HG03342 (cell line): ENCODE measurements at regions not wholly inside any gene's neighbourhood (a gene's known extent, or its start where the extent isn't known, plus 50 kb on each side); places are given as distances from the start of the nearest gene placed in this dataset.

Source experiments
- ATAC-seq: cut with Tn5 transposase; IDR thresholded peaks from one replicate; pipeline ENCODE4 v1.9.1; 2021; ENCODE audit warnings: mild to moderate bottlenecking, moderate library complexity; ENCODE audit not compliant: unreplicated experiment

DNA sequence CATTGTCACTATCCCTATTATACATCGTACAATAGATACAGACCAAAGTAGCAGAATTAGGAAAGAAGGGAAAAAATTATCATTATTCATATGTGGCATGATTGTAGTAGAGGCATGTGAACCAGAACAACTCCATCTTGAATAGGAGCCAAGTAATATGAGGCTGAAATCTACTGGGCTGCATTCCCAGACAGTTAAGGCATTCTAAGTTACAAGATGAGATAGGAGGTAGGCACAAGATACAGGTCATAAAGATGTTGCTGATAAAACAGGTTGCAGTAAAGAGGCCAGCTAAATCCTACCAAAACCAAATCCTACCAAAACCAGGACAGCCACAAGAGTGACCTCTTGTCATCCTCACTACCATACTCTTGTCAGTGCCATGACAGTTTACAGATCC, 1035.4 kb upstream of the SEMA6D start:
- no peak for ATAC-seq

DNA sequence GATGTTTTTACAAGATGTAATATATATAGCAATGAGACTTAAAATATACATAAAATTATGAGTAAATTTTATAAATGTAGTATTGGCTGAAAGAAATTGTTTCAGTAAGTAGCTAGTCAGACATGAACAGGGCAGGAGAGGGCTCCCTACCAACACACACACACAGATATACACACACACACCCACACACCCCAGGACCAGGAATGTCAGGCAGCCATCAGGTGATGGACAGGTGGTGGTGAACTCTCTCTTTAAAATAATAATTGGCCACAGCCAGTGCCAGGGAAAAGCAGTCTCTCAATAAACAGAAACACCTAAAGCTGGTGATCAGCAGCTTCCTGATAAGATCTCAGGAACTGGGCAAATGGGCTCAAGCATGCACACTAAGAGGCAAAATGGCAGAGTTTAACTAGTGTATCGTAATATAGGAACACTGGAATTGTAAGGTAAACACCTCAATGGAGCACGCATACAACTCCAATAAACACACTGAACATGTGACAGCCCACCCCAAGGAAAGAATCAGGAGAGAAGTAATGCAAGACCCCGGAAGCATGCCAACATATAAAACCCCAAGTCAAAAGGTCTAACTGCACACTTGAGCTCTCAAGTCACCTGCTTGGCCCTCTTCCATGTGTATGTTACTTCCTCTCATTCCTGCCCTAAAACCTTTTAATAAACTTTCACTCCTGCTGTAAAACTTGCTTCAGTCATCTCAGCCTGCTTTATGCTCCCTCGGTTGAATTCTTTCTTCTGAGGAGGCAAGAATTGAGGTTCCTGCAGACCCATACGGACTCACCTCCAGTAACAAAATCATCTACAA, 1034.1 kb upstream of the SEMA6D start:
- ATAC-seq: no peak

DNA sequence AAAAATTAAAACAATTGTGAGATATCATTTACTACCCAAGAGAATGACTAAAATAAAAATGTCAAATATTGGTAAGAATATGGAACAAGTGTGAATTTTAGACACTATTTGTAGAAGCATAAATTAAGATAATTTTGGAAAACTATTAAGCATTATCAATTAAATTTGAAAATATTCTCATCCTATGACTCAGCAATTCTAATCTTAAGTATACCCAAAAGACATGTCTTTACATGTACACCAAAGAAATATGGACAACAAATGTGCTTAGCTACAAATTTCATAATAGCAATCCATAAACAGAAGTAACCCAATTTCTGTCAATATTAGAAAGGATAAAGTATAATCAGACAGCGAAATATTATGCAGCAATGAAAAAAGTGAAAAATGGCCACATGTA, 1032.2 kb upstream of the SEMA6D start:
- ATAC-seq: no peak

DNA sequence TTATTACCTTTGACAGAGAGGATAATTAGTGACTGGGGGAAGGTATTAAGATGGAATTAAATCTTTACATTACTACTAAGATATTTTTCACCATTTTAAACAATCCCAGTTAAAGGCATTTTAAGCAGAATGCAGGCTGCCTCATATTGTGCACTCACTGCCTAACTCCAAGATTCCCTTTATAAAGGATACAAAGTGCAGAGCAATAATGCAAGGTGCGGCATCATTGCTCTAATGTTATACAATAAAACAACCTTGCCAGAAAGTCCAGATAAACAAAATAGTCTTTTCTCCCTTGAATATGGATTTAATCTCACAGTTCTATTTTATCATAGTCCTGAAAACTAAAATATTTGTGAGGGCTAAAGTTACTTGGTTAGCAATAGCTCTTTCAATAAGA, 1031.6 kb upstream of the SEMA6D start:
- ATAC-seq: no peak

DNA sequence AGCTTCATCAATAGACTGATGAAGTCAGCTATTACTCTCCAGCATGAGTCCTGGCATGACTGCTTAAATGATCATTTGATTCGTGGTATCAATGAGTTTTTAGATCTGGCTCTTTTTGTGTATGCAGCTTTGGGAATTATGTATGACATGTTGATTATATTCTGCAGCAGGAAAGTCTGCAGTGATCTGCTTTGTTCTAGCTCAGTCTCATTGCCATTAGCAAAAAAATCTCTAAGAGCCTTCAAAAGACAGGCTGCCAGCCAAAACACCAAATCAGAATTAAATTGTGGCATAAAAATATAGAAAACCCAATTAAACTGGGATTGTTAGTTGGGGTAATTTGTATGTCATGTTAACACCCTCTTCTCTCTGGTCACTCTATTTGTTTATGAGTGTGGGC, 1021.0 kb upstream of the SEMA6D start:
- no peak for ATAC-seq

GRCh38 chr15:46701346-46701745, 1016.0 kb upstream of the SEMA6D start:
- no peak for ATAC-seq

DNA sequence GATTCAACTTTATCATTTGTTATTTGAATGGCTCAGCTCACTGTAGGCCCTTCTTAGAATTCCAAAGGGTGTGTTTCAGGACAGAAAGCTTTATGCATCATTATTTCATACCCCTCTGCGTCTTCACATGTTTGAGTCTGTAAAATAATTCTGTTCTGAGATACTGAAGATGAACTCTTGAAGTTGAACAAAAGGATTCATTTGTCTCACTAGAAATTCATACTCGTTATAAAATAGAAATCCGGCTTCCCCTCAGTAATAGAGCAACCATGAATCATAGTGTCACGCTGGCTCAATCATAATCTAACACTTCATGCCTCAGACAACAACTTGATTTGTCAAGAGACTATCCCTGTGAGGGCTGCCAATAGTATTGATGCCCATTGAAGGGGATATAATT, 1015.4 kb upstream of the SEMA6D start:
- no peak for ATAC-seq

DNA sequence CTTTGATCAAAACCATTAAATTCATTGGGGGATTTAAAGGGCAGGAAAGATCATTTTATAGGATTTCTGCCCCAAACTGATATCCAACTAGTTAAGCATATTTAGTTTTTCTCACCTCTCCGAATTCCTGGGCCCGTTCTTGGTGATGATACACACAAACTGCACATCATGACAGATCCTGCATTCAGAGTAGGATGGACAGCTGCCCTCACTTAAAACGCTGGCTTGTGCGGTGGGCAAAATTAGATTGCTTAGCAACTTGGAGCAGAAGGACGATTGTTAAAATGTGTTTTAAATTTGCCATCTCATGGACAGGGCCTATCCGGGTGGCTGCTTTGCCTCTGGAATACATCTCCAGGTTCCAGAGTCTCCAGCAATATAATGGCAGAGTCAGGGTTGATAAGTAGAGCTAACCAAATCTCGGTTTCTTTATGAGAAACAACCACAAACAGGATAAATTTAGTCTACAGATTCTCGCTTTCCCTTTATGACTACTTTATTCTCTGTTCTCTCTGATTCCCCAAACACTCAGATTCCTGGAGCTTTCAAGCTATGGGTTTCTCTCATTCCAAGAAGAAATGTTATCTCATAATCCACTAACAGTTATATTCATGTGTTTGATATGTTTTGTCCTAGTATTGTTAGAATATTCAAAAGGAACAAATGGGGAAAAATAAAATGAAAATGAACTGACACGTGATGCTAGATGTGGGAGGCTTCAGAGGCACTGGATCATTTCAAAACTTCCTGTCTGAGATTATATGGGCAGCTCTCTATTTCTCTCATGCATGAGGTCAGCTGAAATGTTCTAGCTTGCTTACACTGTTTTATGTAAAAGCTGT, 1014.1 kb upstream of the SEMA6D start:
- ATAC-seq: peak; percentile 61

- peak; percentile 57 for ATAC-seq
Measured at GRCh38 chr15:46703871-46704637, 1013.3 kb upstream of the SEMA6D start.

- no peak for ATAC-seq
Measured at GRCh38 chr15:46707452-46707851, 1009.9 kb upstream of the SEMA6D start.

DNA sequence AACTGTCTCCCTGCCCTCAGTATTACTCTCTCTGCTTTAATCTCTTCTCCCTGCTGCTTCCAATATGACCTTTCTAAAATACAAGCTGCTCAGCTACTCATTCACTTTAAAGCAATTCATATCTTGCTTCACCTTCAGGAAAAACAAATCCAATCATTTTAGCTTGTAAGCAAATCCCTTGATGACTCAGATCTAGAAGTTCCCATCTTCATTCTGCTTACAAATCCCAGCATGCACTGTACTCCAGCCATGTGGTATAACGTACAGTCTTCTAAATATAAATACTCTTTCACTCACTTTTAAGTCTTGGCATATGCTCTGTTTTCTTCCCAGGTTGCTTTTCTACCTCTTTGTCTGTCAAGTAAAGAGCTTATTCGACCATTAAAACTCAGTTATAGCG, 1009.1 kb upstream of the SEMA6D start:
- no peak for ATAC-seq

GRCh38 chr15:46709460-46710083, 1007.7 kb upstream of the SEMA6D start:
- no peak for ATAC-seq

DNA sequence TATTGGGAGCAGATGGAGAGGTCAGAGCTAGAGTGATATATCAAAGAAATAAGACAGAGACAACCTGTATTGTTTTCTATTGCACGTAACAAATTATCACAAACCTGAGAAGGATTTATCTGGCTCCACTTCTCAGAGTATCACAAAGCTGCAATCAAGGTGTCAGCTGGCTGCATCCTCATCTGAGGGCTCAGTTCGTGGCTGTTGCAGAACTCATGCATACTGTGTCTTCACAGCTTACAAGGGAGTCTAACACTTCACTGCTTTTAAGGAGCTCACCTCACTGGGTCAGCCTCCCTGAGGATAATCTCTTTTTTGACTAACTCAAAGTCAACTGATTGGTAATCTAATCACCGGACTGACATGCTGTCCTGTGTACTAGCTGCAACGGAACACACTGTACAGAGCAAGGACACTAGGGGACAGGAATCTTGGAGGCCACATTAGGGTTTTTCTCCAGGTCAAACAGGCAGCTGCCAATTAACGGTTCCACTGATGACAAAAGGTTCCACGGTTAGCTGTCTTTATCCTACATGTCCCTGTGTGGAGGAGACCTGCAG, 1006.8 kb upstream of the SEMA6D start:
- no peak for ATAC-seq

- ATAC-seq: no peak
Measured at GRCh38 chr15:46713045-46713444, 1004.3 kb upstream of the SEMA6D start.

- no peak for ATAC-seq
Measured at GRCh38 chr15:46714950-46715349, 1002.4 kb upstream of the SEMA6D start.

- no peak for ATAC-seq
Measured at GRCh38 chr15:46723308-46723707, 994.0 kb upstream of the SEMA6D start.

DNA sequence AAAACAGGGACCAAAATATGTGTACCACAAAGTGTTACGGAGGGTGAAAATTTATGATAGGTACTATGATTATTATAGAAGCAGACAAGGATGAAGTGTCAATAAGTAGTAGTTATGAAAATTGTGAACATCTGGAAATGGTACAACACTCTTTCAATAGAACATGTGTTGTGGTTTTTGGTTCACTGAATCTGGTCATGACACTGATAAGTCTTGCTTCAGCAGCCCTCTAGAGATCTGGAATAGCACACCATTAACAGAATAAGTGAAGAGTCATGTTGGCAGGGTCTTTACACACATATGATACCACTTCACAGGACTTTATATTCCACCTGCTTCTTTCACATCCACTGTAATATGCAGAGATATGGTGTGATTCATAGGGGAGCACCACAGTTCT, 985.2 kb upstream of the SEMA6D start:
- no peak for ATAC-seq

DNA sequence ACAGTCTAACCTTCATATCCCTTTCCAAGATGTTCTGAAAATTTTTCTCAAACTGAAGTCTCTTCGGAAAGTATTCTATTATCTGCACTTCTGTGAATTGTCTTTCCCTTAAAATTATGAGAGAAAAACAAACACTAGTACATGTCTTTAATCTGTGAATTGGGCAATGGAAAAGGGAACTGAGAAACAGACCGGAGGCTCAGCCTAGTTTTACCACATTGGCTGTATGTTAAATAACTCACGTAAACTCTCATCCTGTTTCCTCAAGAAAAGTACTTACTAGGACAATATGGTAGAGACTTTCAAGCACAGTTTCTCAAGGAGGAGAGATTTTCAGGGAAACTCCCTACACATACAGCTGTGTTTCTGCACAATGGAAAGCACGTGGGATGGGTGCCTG, 982.2 kb upstream of the SEMA6D start:
- ATAC-seq: no peak

- no peak for ATAC-seq
Measured at GRCh38 chr15:46751303-46751702, 966.0 kb upstream of the SEMA6D start.

GRCh38 chr15:46753946-46754345, 963.4 kb upstream of the SEMA6D start:
- ATAC-seq: no peak

- no peak for ATAC-seq
Measured at GRCh38 chr15:46763091-46763490, 954.2 kb upstream of the SEMA6D start.
